Activated B cell treated with CpG ODN at 0.5 μM for 24 hours (primary cell): ENCODE measurements at regions not wholly inside any gene's neighbourhood (a gene's known extent, or its start where the extent isn't known, plus 50 kb on each side); places are given as distances from the start of the nearest gene placed in this dataset.

Experiments used
- ATAC-seq: fragments of 200-7000 bp; cut with Tn5 transposase; one replicate; pipeline ENCODE4 v1.10.0; 2021; ENCODE audit warnings: low read depth, mild to moderate bottlenecking, moderate library complexity
- CTCF ChIA-PET: fragments of 350-600 bp; sonication (Branson Sonifier 250); formaldehyde crosslinking; loops from one replicate; lab custom pipeline; 2021; ENCODE audit warnings: antibody characterized with exemption; lab: Charles Lee
- POLR2A ChIA-PET: fragments of 350-600 bp; sonication (Branson Sonifier 250); formaldehyde crosslinking; loops from one replicate; lab custom pipeline; 2021; ENCODE audit warnings: antibody characterized with exemption; lab: Charles Lee
- DNase-seq: peaks from one replicate; pipeline ENCODE4 v3.0.0; 2022
- H3K27ac Mint-ChIP-seq: one replicate; pipeline ENCODE4 v1.8.0; 2020; ENCODE audit warnings: mixed read lengths
- H3K27me3 Mint-ChIP-seq: one replicate; pipeline ENCODE4 v1.8.0; 2021; ENCODE audit warnings: mixed read lengths
- H3K36me3 Mint-ChIP-seq: one replicate; pipeline ENCODE4 v1.8.0; 2021; ENCODE audit warnings: low read depth, mixed read lengths
- H3K4me1 Mint-ChIP-seq: one replicate; pipeline ENCODE4 v1.8.0; 2021; ENCODE audit warnings: mixed read lengths
- H3K4me3 Mint-ChIP-seq: one replicate; pipeline ENCODE4 v1.8.0; 2020; ENCODE audit warnings: mild to moderate bottlenecking, mixed read lengths
- H3K9me3 Mint-ChIP-seq: one replicate; pipeline ENCODE4 v1.8.0; 2020; ENCODE audit warnings: mixed read lengths
- intact Hi-C: fragments of 100-400 bp; cut with micrococcal nuclease; formaldehyde crosslinking; loops from one replicate; pipeline ENCODE4 v1.15.1; 2024
- TF ChIP-seq, protein P1 (sequence below): fragments of 200-600 bp; IDR thresholded peaks from one replicate; pipeline ENCODE4 v1.8.0; 2022; ENCODE audit warnings: antibody characterized with exemption, mild to moderate bottlenecking

- no peak for DNase-seq
- Mint-ChIP-seq H3K9me3 (no peaks in the 10 kb centered on the region), H3K4me1 (no peaks in the 10 kb centered on the region), H3K36me3 (no peaks in the 10 kb centered on the region), H3K27me3 (peaks cover 42% of the 10 kb centered on the region), H3K27ac (no peak overlapping the region), H3K4me3 (no peak overlapping the region)
- ChIA-PET POLR2A (no interaction called here), CTCF (no interaction called here)
- ATAC-seq = no peak
- intact Hi-C loops = no loop called here
- TF ChIP-seq, protein P1, sequence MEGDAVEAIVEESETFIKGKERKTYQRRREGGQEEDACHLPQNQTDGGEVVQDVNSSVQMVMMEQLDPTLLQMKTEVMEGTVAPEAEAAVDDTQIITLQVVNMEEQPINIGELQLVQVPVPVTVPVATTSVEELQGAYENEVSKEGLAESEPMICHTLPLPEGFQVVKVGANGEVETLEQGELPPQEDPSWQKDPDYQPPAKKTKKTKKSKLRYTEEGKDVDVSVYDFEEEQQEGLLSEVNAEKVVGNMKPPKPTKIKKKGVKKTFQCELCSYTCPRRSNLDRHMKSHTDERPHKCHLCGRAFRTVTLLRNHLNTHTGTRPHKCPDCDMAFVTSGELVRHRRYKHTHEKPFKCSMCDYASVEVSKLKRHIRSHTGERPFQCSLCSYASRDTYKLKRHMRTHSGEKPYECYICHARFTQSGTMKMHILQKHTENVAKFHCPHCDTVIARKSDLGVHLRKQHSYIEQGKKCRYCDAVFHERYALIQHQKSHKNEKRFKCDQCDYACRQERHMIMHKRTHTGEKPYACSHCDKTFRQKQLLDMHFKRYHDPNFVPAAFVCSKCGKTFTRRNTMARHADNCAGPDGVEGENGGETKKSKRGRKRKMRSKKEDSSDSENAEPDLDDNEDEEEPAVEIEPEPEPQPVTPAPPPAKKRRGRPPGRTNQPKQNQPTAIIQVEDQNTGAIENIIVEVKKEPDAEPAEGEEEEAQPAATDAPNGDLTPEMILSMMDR = no peak
Measured at GRCh38 chr1:36583080-36583479, 100.4 kb upstream of the CSF3R start.

- DNase-seq (no peak), ATAC-seq (no peak)
- H3K4me3 Mint-ChIP-seq = no peak overlapping the region
- TF ChIP-seq, protein P1 = no peak
- no peak overlapping the region for H3K27ac Mint-ChIP-seq
- H3K27me3 Mint-ChIP-seq = peaks cover 34% of the 10 kb centered on the region
- intact Hi-C loops = no loop called here
- H3K9me3 Mint-ChIP-seq = no peaks in the 10 kb centered on the region
- H3K4me1 Mint-ChIP-seq = no peaks in the 10 kb centered on the region
- CTCF ChIA-PET = interaction anchor here (1.6 kb wide), 1 partner anchor 10 kb away, joined by 3 read pairs; no protein-coding TSS in a partner anchor
- POLR2A ChIA-PET = no interaction called here
- H3K36me3 Mint-ChIP-seq = no peaks in the 10 kb centered on the region
Measured at GRCh38 chr1:36582066-36582755, 99.5 kb upstream of the CSF3R start.

GRCh38 chr1:36580524-36580923, 97.8 kb upstream of the CSF3R start:
- intact Hi-C loops = no loop called here
- ChIA-PET CTCF (no interaction called here), POLR2A (no interaction called here)
- Mint-ChIP-seq H3K27me3 (peaks cover 24% of the 10 kb centered on the region), H3K4me3 (no peak overlapping the region), H3K27ac (no peak overlapping the region), H3K9me3 (no peaks in the 10 kb centered on the region), H3K4me1 (no peaks in the 10 kb centered on the region), H3K36me3 (no peaks in the 10 kb centered on the region)
- no peak for DNase-seq
- ATAC-seq = no peak
- TF ChIP-seq, protein P1 = no peak

- intact Hi-C loops = no loop called here
- Mint-ChIP-seq H3K4me1 (no peaks in the 10 kb centered on the region), H3K27me3 (peaks cover 22% of the 10 kb centered on the region), H3K27ac (no peak overlapping the region), H3K4me3 (no peak overlapping the region), H3K9me3 (no peaks in the 10 kb centered on the region), H3K36me3 (no peaks in the 10 kb centered on the region)
- no peak for DNase-seq
- ChIA-PET POLR2A (no interaction called here), CTCF (interaction anchor here (0.8 kb wide), 1 partner anchor 753 kb away, joined by 3 read pairs; no protein-coding TSS in a partner anchor)
- TF ChIP-seq, protein P1 = no peak
- ATAC-seq = no peak
Measured at GRCh38 chr1:36579039-36579438, 96.3 kb upstream of the CSF3R start.

DNA sequence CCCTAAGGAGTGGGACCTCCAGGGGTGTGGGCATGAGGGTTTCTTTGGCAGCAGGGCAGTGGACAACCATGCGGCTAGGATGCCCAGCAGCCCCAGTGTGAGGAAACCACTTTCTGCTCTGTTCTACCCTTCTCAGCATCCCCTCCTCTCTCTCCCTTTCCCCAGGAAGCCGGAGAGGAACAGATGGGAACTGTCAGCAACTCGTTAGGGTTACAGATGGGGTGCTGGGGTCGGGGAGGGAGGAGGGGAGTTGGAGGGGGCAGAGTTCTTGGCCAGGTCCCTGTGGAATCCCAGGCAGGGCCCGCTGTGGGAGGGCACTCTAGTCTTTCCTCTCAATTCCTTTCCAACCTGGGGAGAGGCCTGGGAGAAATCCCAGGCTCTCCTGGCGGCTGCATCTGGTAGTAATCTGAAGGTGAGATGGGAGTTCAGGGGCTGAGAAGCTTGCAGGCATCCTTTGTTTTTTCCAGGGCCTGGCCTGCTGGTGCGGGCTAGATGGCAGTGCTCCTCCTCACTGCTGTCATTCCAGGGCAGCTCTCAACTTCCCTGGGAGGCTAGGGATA, 93.9 kb upstream of the CSF3R start:
- no peaks in the 10 kb centered on the region for H3K36me3 Mint-ChIP-seq
- no peaks in the 10 kb centered on the region for H3K4me1 Mint-ChIP-seq
- CTCF ChIA-PET = interaction anchor here (0.6 to 3.0 kb wide), 12 partner anchors 8 to 911 kb away, joined by 3 to 27 read pairs (median 4); no protein-coding TSS in a partner anchor
- DNase-seq (no peak), ATAC-seq (no peak)
- POLR2A ChIA-PET = interaction anchor here (0.6 kb wide), 1 partner anchor 1299 kb away, joined by 3 read pairs; no protein-coding TSS in a partner anchor
- H3K4me3 Mint-ChIP-seq = no peak overlapping the region
- peaks cover 32% of the 10 kb centered on the region for H3K27me3 Mint-ChIP-seq
- TF ChIP-seq, protein P1 = no peak
- H3K9me3 Mint-ChIP-seq = no peaks in the 10 kb centered on the region
- intact Hi-C loops = loop anchor here (1.0 kb wide), 2 partner anchors 747 to 858 kb away; no protein-coding TSS in a partner anchor
- no peak overlapping the region for H3K27ac Mint-ChIP-seq
